ENCODE measurements at regions not wholly inside any gene's neighbourhood (a gene's known extent, or its start where the extent isn't known, plus 50 kb on each side); places are given as distances from the start of the nearest gene placed in this dataset.

DNA sequence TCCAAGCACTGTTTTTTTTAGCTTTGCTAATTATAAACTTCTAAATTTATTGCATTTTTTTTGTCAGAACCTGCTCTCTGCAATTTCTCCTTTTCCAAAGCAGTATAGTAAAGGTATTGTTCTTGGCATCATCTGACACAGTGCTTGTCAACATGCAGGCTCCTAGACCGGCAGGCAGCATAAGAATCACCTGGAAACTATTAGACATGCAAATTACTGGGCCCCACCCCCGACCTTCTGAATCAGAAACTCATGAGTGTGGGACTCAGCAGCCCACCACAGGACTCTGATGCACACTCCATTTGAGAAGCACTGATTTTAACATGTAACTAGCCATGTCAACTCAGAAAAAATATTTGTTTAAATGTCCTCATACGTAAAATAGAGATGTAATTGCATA is 551.1 kb upstream of the CELF4 start:
- DNase-seq (no peak), ATAC-seq (no peak)
- Histone ChIP-seq H3K4me1 (no peaks in the 10 kb centered on the region), H3K36me3 (no peaks in the 10 kb centered on the region), H3K4me3 (no peak overlapping the region), H3K27ac (no peak overlapping the region), H3K9me3 (no peaks in the 10 kb centered on the region), H3K27me3 (ENCODE audit: low read depth) (no peaks in the 10 kb centered on the region)
- intact Hi-C loops (cut with DNase I), result no loop called here
- TF ChIP-seq, protein P1, sequence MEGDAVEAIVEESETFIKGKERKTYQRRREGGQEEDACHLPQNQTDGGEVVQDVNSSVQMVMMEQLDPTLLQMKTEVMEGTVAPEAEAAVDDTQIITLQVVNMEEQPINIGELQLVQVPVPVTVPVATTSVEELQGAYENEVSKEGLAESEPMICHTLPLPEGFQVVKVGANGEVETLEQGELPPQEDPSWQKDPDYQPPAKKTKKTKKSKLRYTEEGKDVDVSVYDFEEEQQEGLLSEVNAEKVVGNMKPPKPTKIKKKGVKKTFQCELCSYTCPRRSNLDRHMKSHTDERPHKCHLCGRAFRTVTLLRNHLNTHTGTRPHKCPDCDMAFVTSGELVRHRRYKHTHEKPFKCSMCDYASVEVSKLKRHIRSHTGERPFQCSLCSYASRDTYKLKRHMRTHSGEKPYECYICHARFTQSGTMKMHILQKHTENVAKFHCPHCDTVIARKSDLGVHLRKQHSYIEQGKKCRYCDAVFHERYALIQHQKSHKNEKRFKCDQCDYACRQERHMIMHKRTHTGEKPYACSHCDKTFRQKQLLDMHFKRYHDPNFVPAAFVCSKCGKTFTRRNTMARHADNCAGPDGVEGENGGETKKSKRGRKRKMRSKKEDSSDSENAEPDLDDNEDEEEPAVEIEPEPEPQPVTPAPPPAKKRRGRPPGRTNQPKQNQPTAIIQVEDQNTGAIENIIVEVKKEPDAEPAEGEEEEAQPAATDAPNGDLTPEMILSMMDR (IDR thresholded peaks at IDR 0.05), result no peak

GRCh38 chr18:38115201-38115600 is 549.6 kb upstream of the CELF4 start:
- ATAC-seq (no peak), DNase-seq (no peak)
- intact Hi-C loops (cut with DNase I), result no loop called here
- Histone ChIP-seq H3K4me1 (no peaks in the 10 kb centered on the region), H3K27ac (no peak overlapping the region), H3K4me3 (no peak overlapping the region), H3K9me3 (no peaks in the 10 kb centered on the region), H3K36me3 (no peaks in the 10 kb centered on the region), H3K27me3 (ENCODE audit: low read depth) (no peaks in the 10 kb centered on the region)
- TF ChIP-seq, protein P1 (IDR thresholded peaks at IDR 0.05), result no peak

DNA sequence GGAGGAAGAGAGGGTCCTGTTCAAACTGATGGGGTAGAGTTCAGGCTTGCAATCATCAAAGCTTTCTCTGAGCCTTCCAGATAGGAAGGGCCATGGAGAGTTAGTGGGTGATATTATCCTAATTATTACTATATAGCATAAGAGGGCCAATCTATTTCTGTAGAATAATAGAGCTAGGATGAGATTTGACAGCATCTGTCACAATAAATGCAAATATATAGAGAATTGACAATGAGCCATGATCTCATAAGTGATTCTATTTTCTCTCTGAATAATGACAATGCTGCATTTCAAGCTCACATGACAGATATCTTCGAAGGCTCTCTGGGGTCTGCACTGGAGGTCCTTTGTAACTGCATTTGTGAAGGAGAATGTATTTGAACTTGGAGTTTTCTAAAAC is 521.9 kb upstream of the CELF4 start:
- H3K4me3 ChIP-seq, result no peak overlapping the region
- TF ChIP-seq, protein P1 (IDR thresholded peaks at IDR 0.05), result no peak
- DNase-seq (no peak), ATAC-seq (no peak)
- intact Hi-C loops (cut with DNase I), result no loop called here
- H3K27ac ChIP-seq, result no peak overlapping the region
- no peaks in the 10 kb centered on the region for H3K4me1 ChIP-seq
- no peaks in the 10 kb centered on the region for H3K9me3 ChIP-seq
- H3K27me3 ChIP-seq (ENCODE audit: low read depth), result no peaks in the 10 kb centered on the region
- H3K36me3 ChIP-seq, result no peaks in the 10 kb centered on the region

DNA sequence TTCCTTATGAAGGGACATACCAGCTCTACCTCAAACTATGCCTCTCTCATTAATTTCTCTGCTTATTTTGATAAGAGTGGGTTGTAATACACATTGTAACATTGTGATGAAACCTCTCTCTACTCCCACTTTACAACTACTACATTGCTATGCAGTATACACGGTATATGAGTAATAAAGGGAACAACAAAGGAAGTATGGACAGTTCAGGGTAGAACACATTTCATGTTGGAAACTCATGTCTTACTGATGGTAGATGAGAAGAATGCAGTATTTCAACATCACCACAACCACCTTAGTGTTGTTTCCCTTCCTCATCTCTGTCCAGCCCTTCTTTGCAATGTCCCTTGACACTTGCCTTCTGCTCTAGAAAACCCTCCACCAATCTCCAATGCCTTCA is 515.9 kb upstream of the CELF4 start:
- H3K4me3 ChIP-seq, result no peak overlapping the region
- no peaks in the 10 kb centered on the region for H3K4me1 ChIP-seq
- no peaks in the 10 kb centered on the region for H3K9me3 ChIP-seq
- no peak for DNase-seq
- intact Hi-C loops (cut with DNase I), result no loop called here
- H3K27me3 ChIP-seq (ENCODE audit: low read depth), result no peaks in the 10 kb centered on the region
- TF ChIP-seq, protein P1 (IDR thresholded peaks at IDR 0.05), result no peak
- ATAC-seq, result no peak
- H3K27ac ChIP-seq, result no peak overlapping the region
- H3K36me3 ChIP-seq, result no peaks in the 10 kb centered on the region

DNA sequence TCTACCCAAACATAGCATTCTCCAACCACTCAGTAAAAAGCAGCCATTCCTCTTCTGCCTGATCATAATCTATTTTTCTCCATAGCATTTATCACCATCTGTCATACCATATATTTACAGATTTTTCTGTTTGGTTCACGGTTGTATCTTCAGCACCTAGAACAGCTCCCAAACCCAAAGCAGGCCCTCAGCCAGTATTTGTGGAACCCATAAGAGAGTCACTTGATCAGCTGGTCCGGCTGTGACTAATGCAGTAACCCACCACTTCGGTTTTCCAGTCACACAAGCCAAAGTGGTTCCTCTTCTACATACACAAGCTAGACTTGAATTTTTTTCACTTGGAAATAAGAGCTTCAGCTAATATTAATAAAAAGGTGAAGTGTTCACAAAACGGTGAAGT is 511.6 kb upstream of the CELF4 start:
- no peak overlapping the region for H3K27ac ChIP-seq
- no peak overlapping the region for H3K4me3 ChIP-seq
- no peak for DNase-seq
- no peaks in the 10 kb centered on the region for H3K4me1 ChIP-seq
- no peak for ATAC-seq
- TF ChIP-seq, protein P1 (IDR thresholded peaks at IDR 0.05), result no peak
- no peaks in the 10 kb centered on the region for H3K27me3 ChIP-seq (ENCODE audit: low read depth)
- intact Hi-C loops (cut with DNase I), result no loop called here
- H3K9me3 ChIP-seq, result no peaks in the 10 kb centered on the region
- H3K36me3 ChIP-seq, result no peaks in the 10 kb centered on the region
